Effector CD8-positive, alpha-beta T cell (primary cell): ENCODE measurements at regions not wholly inside any gene's neighbourhood (a gene's known extent, or its start where the extent isn't known, plus 50 kb on each side); places are given as distances from the start of the nearest gene placed in this dataset.
"Not testable (repeated sequence)": the region's sequence is repeated elsewhere in the genome, so short reads cannot be mapped to it uniquely, and the experiment has no call there.

Source experiments
- DNase-seq: peaks from one replicate; lab custom pipeline; 2025; lab: John Stamatoyannopoulos, UW

GRCh38 chr17:14621826-14622614, 321.1 kb downstream of the HS3ST3B1 start:
- DNase-seq: no peak

GRCh38 chr17:14619821-14620220, 318.9 kb downstream of the HS3ST3B1 start:
- DNase-seq: no peak

- DNase-seq: no peak
Observed at GRCh38 chr17:14616528-14616927, 315.6 kb downstream of the HS3ST3B1 start.

GRCh38 chr17:14605267-14605599, 304.4 kb downstream of the HS3ST3B1 start:
- no peak for DNase-seq

GRCh38 chr17:14604591-14605266, 303.8 kb downstream of the HS3ST3B1 start:
- DNase-seq: no peak

- no peak for DNase-seq
Observed at GRCh38 chr17:14596224-14596623, 295.3 kb downstream of the HS3ST3B1 start.

- DNase-seq: no peak
Observed at GRCh38 chr17:14595656-14596055, 294.8 kb downstream of the HS3ST3B1 start.

- DNase-seq: no peak
Observed at GRCh38 chr17:14594690-14595089, 293.8 kb downstream of the HS3ST3B1 start.

- no peak for DNase-seq
Observed at GRCh38 chr17:14593956-14594355, 293.1 kb downstream of the HS3ST3B1 start.

GRCh38 chr17:14590459-14591250, 289.8 kb downstream of the HS3ST3B1 start:
- no peak for DNase-seq

- DNase-seq: no peak
Observed at GRCh38 chr17:14585099-14585498, 284.2 kb downstream of the HS3ST3B1 start.

- no peak for DNase-seq
Observed at GRCh38 chr17:14582996-14583395, 282.1 kb downstream of the HS3ST3B1 start.

GRCh38 chr17:14581186-14581830, 280.4 kb downstream of the HS3ST3B1 start:
- no peak for DNase-seq

GRCh38 chr17:14580499-14580898, 279.6 kb downstream of the HS3ST3B1 start:
- DNase-seq: no peak

GRCh38 chr17:14579716-14580115, 278.8 kb downstream of the HS3ST3B1 start:
- DNase-seq: no peak

- no peak for DNase-seq
Observed at GRCh38 chr17:14575471-14575953, 274.6 kb downstream of the HS3ST3B1 start.

GRCh38 chr17:14560325-14560724, 259.4 kb downstream of the HS3ST3B1 start:
- not testable (repeated sequence) for DNase-seq

- no peak for DNase-seq
Observed at GRCh38 chr17:14559264-14560119, 258.6 kb downstream of the HS3ST3B1 start.

- no peak for DNase-seq
Observed at GRCh38 chr17:14557480-14557879, 256.6 kb downstream of the HS3ST3B1 start.

GRCh38 chr17:14553847-14554246, 253.0 kb downstream of the HS3ST3B1 start:
- DNase-seq: no peak

GRCh38 chr17:14552306-14552705, 251.4 kb downstream of the HS3ST3B1 start:
- no peak for DNase-seq
